PC-3 (cell line): ENCODE measurements at regions not wholly inside any gene's neighbourhood (a gene's known extent, or its start where the extent isn't known, plus 50 kb on each side); places are given as distances from the start of the nearest gene placed in this dataset.

ENCODE experiments used
- ATAC-seq: fragments of 200-7000 bp; cut with Tn5 transposase; 2 replicates; pipeline ENCODE4 v1.9.1; 2020; ENCODE audit warnings: mild to moderate bottlenecking, moderate library complexity
- BruUV-seq: library from RNA; stranded (reverse); fragments of 400-500 nt; replicated peaks from 2 replicates; lab custom pipeline; 2021; lab: Mats Ljungman, UMichigan
- CTCF ChIA-PET: fragments of 300-600 bp; sonication (Branson Sonifier 250); formaldehyde crosslinking; loops from one replicate; lab custom pipeline; 2022; ENCODE audit warnings: antibody characterized with exemption; lab: Charles Lee
- POLR2A ChIA-PET: fragments of 300-600 bp; sonication (Branson Sonifier 250); formaldehyde crosslinking; loops from one replicate; lab custom pipeline; 2022; ENCODE audit warnings: antibody characterized with exemption; ENCODE audit not compliant: unreplicated experiment; lab: Charles Lee
- DNase-seq: peaks from one replicate; pipeline ENCODE4 v3.0.0-alpha.2; 2015
- H2AFZ ChIP-seq: fragments of 300-600 bp; sonication (generic); 2 replicates; pipeline ENCODE4 v1.6.0; 2016; ENCODE audit warnings: antibody characterized with exemption, low read length
- H3F3A ChIP-seq: fragments of 300-600 bp; sonication (generic); one replicate; pipeline ENCODE4 v1.6.0; 2017; ENCODE audit warnings: antibody characterized with exemption, low read length, control low read depth, mild to moderate bottlenecking; ENCODE audit not compliant: unreplicated experiment
- H3K27ac ChIP-seq: fragments of 300-600 bp; sonication (generic); 2 replicates; pipeline ENCODE4 v1.5.1; 2016; ENCODE audit warnings: mild to moderate bottlenecking, low read length
- H3K27me3 ChIP-seq: fragments of 300-600 bp; sonication (generic); 2 replicates; pipeline ENCODE4 v1.6.1; 2016; ENCODE audit warnings: low read length, mixed read lengths
- H3K36me3 ChIP-seq: fragments of 300-600 bp; sonication (generic); 2 replicates; pipeline ENCODE4 v1.6.1; 2016; ENCODE audit warnings: low read depth, mixed run types, low read length, mixed read lengths
- H3K4me1 ChIP-seq: fragments of 300-600 bp; sonication (generic); 2 replicates; pipeline ENCODE4 v1.5.1; 2016; ENCODE audit warnings: low read length; ENCODE audit not compliant: insufficient read depth
- H3K4me2 ChIP-seq: fragments of 300-600 bp; sonication (generic); 2 replicates; pipeline ENCODE4 v1.6.0; 2016; ENCODE audit warnings: low read length
- H3K4me3 ChIP-seq: fragments of 300-600 bp; sonication (generic); 2 replicates; pipeline ENCODE4 v1.5.1; 2016; ENCODE audit warnings: mild to moderate bottlenecking, low read length, mixed read lengths
- H3K79me2 ChIP-seq: fragments of 300-600 bp; sonication (generic); 2 replicates; pipeline ENCODE4 v1.6.1; 2017; ENCODE audit warnings: low read length, mixed read lengths
- H3K9ac ChIP-seq: fragments of 300-600 bp; sonication (generic); 2 replicates; pipeline ENCODE4 v1.6.0; 2016; ENCODE audit warnings: mild to moderate bottlenecking, low read length
- H3K9me2 ChIP-seq: fragments of 300-600 bp; sonication (generic); replicated peaks from 2 replicates; pipeline ENCODE4 v1.6.1; 2016; ENCODE audit warnings: mixed run types, low read length, mixed read lengths
- H3K9me3 ChIP-seq: fragments of 300-600 bp; sonication (generic); 2 replicates; pipeline ENCODE4 v1.6.1; 2016; ENCODE audit warnings: low read length, mixed read lengths
- H4K20me1 ChIP-seq: fragments of 300-600 bp; sonication (generic); 2 replicates; pipeline ENCODE4 v1.6.1; 2016; ENCODE audit warnings: low read length, mixed read lengths
- CTCF ChIP-seq: fragments of 300-600 bp; sonication (generic); conservative IDR thresholded peaks from 2 replicates; pipeline ENCODE4 v1.5.1; 2017; ENCODE audit warnings: antibody characterized with exemption, low read depth, mild to moderate bottlenecking, low read length
- EZH2 ChIP-seq: fragments of 300-600 bp; sonication (generic); IDR thresholded peaks from one replicate; pipeline ENCODE4 v1.6.1; 2017; ENCODE audit warnings: antibody characterized with exemption, mild to moderate bottlenecking, low read length; ENCODE audit not compliant: unreplicated experiment
- EZH2phosphoT487 ChIP-seq: fragments of 300-600 bp; sonication (generic); IDR thresholded peaks from 2 replicates; pipeline ENCODE4 v1.6.1; 2018; ENCODE audit warnings: mild to moderate bottlenecking, antibody characterized with exemption, low read length, borderline replicate concordance
- intact Hi-C: fragments of 100-400 bp; cut with micrococcal nuclease; formaldehyde crosslinking; loops from 2 replicates; pipeline ENCODE4 v1.9.0; 2023

DNA sequence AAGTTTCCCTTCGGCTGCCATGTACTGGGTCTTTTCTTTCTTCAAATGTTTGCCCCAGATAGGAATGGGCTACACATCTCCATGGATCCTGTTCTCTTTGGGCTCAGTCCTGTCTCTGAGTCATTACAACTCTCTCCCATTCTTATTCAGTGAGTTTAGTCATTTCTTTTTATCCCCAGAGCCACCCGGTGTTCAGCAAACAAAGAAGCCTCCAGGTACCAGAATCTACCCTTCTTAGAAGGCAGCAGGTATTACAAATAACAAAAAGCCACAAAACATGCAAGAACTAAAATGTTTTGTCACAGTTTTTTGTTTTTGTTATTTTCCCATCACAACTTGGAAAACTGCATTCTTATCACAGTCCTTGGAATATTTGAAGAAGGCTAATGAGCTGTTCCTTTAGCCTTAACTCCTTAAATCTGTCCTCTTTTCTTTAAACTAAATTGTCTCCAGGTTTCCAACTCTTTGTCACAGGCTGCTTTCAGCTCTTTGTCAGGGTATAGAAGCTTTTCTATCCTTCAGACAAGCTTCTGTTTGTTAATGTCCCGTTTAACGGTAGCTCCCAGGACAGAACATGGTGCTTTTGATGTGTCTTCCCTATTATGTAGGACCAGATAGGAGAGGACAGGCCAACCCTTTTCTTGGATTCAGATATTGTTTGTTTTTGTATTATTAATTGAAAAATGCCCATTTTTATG lies 215.5 kb upstream of the HTR2A start:
- H3K4me3 ChIP-seq: no peak overlapping the region
- H3F3A ChIP-seq: peaks cover 4% of the 10 kb centered on the region
- intact Hi-C loops: loop anchor here (10.0 kb wide), 1 partner anchor 208 kb away; no protein-coding TSS in a partner anchor
- no peaks in the 10 kb centered on the region for H4K20me1 ChIP-seq
- ChIA-PET POLR2A (no interaction called here), CTCF (no interaction called here)
- no TSS peak for BruUV-seq
- no peaks in the 10 kb centered on the region for H3K9me2 ChIP-seq
- H3K4me2 ChIP-seq: peak overlapping the region; percentile 58
- H3K9ac ChIP-seq: peak overlapping the region; percentile 55; the same call in 1 of the 2 replicates
- TF ChIP-seq EZH2 (no peak), CTCF (no peak), EZH2phosphoT487 (no peak)
- H2AFZ ChIP-seq: no peak overlapping the region
- peak; percentile 47 for ATAC-seq
- H3K4me1 ChIP-seq: peaks cover 62% of the 10 kb centered on the region
- no peaks in the 10 kb centered on the region for H3K9me3 ChIP-seq
- no peaks in the 10 kb centered on the region for H3K79me2 ChIP-seq
- H3K36me3 ChIP-seq: no peaks in the 10 kb centered on the region
- H3K27ac ChIP-seq: peak overlapping the region; percentile 94
- DNase-seq: peak; percentile 71
- no peaks in the 10 kb centered on the region for H3K27me3 ChIP-seq

- Histone ChIP-seq H3K4me2 (peak overlapping the region; percentile 66; the same call in 1 of the 2 replicates), H4K20me1 (no peaks in the 10 kb centered on the region), H3K27me3 (no peaks in the 10 kb centered on the region), H3K4me1 (peaks cover 57% of the 10 kb centered on the region), H3K9ac (peak overlapping the region; percentile 77), H3K36me3 (no peaks in the 10 kb centered on the region), H2AFZ (peak overlapping the region; percentile 33), H3K9me3 (no peaks in the 10 kb centered on the region), H3K79me2 (no peaks in the 10 kb centered on the region), H3F3A (peaks cover 4% of the 10 kb centered on the region), H3K4me3 (no peak overlapping the region), H3K9me2 (no peaks in the 10 kb centered on the region), H3K27ac (peak overlapping the region; percentile 94)
- BruUV-seq: no TSS peak
- ChIA-PET CTCF (no interaction called here), POLR2A (no interaction called here)
- DNase-seq (no peak), ATAC-seq (no peak)
- TF ChIP-seq EZH2 (no peak), CTCF (no peak), EZH2phosphoT487 (no peak)
- intact Hi-C loops: loop anchor here (10.0 kb wide), 1 partner anchor 207 kb away; no protein-coding TSS in a partner anchor
Measured at GRCh38 chr13:47111499-47111898, 214.6 kb upstream of the HTR2A start.

DNA sequence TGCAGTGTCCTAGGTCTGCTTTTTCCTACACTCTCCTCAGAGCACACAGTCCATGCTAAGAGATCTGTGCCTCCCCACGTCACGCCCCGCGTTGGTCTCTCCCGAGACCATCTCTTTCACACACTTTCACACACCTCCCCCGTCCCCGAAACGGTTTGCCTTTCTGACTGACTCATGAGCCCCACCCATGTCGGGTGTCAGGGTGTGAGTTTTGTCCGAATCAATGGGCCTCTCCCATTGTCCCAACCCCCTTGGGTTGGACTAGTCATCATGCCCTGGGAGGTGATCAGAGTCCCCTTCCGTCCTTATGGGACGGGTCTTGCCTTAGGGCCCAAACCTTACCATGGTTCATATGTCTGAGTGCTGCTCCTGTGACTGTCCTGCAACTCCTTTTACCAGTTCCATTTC lies 214.0 kb upstream of the HTR2A start:
- CTCF ChIA-PET: no interaction called here
- no peaks in the 10 kb centered on the region for H3K36me3 ChIP-seq

More for the DNA sequence above, 214.0 kb upstream of the HTR2A start:
- ATAC-seq (peak; percentile 62), DNase-seq (peak; percentile 77)
- Histone ChIP-seq H3K9me3 (no peaks in the 10 kb centered on the region), H3K27me3 (no peaks in the 10 kb centered on the region), H3K27ac (peak overlapping the region; percentile 94), H3K4me1 (peaks cover 57% of the 10 kb centered on the region), H3K9ac (peak overlapping the region; percentile 77), H3K79me2 (no peaks in the 10 kb centered on the region), H2AFZ (peak overlapping the region; percentile 33), H3F3A (peaks cover 4% of the 10 kb centered on the region), H3K4me2 (peak overlapping the region; percentile 66), H3K4me3 (no peak overlapping the region), H4K20me1 (no peaks in the 10 kb centered on the region), H3K9me2 (no peaks in the 10 kb centered on the region)
- POLR2A ChIA-PET: no interaction called here
- TF ChIP-seq EZH2phosphoT487: no peak
- BruUV-seq: no TSS peak
- intact Hi-C loops: loop anchor here (10.0 kb wide), 1 partner anchor 206 kb away; no protein-coding TSS in a partner anchor
